Uterus (tissue), 2 donors: ENCODE measurements at regions not wholly inside any gene's neighbourhood (a gene's known extent, or its start where the extent isn't known, plus 50 kb on each side); places are given as distances from the start of the nearest gene placed in this dataset.

Experiments
- POLR2A ChIP-seq, 2 donors: fragments of 450-650 bp; IDR thresholded peaks; one replicate each; pipeline ENCODE4 v1.6.1; 2016; ENCODE audit warnings: antibody characterized with exemption in 2 of 2, mild to moderate bottlenecking in 1 of 2, moderate library complexity in 1 of 2
- TF ChIP-seq, protein P1 (sequence below), 4 experiments: fragments of 200-600 bp in 2 of 4; fragments of 450-650 bp in 2 of 4; sonication (generic) in 2 of 4; IDR thresholded peaks; one replicate each; pipeline ENCODE4 v1.5.1; 2016 to 2019; ENCODE audit warnings: antibody characterized with exemption in 4 of 4, mild to moderate bottlenecking in 2 of 4, moderate library complexity in 1 of 4

DNA sequence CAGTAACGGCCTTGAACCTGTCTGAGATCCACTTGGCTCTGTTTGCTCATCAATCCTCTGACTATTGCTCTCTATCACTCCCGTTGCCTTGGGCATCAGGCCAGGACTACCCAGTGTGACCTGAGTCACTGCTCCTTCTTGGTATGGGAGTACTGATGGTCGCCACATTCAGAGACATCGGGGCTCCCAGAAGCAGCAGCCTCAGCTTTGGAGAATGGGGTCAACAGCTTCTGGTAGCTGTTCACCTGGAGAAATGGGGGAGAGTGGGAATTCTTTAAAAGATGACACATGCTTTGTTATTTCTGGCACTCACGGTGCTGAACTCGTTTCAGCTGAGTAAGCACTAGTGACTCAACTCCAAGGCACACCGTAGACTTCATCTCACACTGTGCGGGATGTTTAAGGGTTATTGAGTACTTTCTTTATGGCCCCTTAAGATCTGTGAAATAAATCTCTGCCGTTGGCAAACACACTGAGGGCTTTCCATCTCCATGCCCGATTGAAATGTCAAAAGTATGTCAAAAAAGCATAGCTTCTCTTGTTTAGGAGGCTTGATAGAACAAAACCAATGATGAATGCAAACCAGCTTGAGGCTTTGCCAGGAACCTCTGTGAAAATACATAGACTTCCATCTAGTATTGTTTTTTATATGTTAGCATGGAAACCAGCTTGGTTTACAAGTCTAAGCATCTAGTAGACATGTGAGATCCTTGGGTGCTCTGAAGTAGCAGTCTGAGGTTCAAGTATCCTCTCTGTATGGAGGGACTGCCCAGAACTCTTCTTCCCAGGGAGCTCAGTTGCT, 333.1 kb downstream of the CXCL12 start:
- TF ChIP-seq, protein P1, sequence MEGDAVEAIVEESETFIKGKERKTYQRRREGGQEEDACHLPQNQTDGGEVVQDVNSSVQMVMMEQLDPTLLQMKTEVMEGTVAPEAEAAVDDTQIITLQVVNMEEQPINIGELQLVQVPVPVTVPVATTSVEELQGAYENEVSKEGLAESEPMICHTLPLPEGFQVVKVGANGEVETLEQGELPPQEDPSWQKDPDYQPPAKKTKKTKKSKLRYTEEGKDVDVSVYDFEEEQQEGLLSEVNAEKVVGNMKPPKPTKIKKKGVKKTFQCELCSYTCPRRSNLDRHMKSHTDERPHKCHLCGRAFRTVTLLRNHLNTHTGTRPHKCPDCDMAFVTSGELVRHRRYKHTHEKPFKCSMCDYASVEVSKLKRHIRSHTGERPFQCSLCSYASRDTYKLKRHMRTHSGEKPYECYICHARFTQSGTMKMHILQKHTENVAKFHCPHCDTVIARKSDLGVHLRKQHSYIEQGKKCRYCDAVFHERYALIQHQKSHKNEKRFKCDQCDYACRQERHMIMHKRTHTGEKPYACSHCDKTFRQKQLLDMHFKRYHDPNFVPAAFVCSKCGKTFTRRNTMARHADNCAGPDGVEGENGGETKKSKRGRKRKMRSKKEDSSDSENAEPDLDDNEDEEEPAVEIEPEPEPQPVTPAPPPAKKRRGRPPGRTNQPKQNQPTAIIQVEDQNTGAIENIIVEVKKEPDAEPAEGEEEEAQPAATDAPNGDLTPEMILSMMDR (IDR thresholded peaks at IDR 0.05), result no peak
- no peak for TF ChIP-seq POLR2A (IDR thresholded peaks at IDR 0.05)
